Endothelial cell of umbilical vein (primary cell): ENCODE measurements at regions not wholly inside any gene's neighbourhood (a gene's known extent, or its start where the extent isn't known, plus 50 kb on each side); places are given as distances from the start of the nearest gene placed in this dataset.

ENCODE experiments used
- BruUV-seq: library from RNA; stranded (reverse); fragments of 400-500 nt; replicated peaks from 2 replicates; lab custom pipeline; 2021; lab: Mats Ljungman, UMichigan
- CTCF ChIA-PET: fragments of 300-600, 350-600 bp; sonication (Branson Sonifier 250); formaldehyde crosslinking; loops from one replicate; lab custom pipeline; 2021; ENCODE audit warnings: antibody characterized with exemption, inconsistent platforms; lab: Charles Lee
- POLR2A ChIA-PET: fragments of 300-600, 350-600 bp; sonication (Branson Sonifier 250); formaldehyde crosslinking; loops from one replicate; lab custom pipeline; 2021; ENCODE audit warnings: antibody characterized with exemption, inconsistent platforms; lab: Charles Lee
- DNase-seq: peaks from one replicate; pipeline ENCODE4 v3.0.0-alpha.2; 2011; ENCODE audit warnings: low read depth, low spot score
- FAIRE-seq: peaks from 2 replicates; lab custom pipeline; 2011; peaks lifted over from hg19 to GRCh38; lab: Jason Lieb, UNC
- H2AFZ ChIP-seq: 2 replicates; pipeline ENCODE4 v1.6.0; 2012; ENCODE audit warnings: low read depth, low read length, control low read depth, inconsistent platforms
- H3K27ac ChIP-seq: 2 replicates; pipeline ENCODE4 v1.5.1; 2011; ENCODE audit warnings: low read depth, mild to moderate bottlenecking, control low read depth, low read length, moderate library complexity; ENCODE audit not compliant: insufficient read depth
- H3K27me3 ChIP-seq, 2 experiments: 2 replicates each; pipeline versions ENCODE4 v1.6.0 to v1.6.1; 2011; ENCODE audit warnings: low read length in 2 of 2, mixed read lengths in 1 of 2; ENCODE audit not compliant: control insufficient read depth in 2 of 2, insufficient read depth in 2 of 2
- H3K36me3 ChIP-seq, 2 experiments: 2 replicates in 1 of 2; 3 replicates in 1 of 2; pipeline ENCODE4 v1.5.1; 2011; ENCODE audit warnings: low read length in 2 of 2, mild to moderate bottlenecking in 1 of 2, moderate library complexity in 1 of 2; ENCODE audit not compliant: control insufficient read depth in 2 of 2, insufficient read depth in 2 of 2; ENCODE audit errors: extremely low read depth in 1 of 2
- H3K4me1 ChIP-seq: 3 replicates; pipeline ENCODE4 v1.5.1; 2011; ENCODE audit warnings: mild to moderate bottlenecking, low read length; ENCODE audit not compliant: control insufficient read depth, insufficient read depth; ENCODE audit errors: extremely low read depth
- H3K4me2 ChIP-seq: 2 replicates; pipeline ENCODE4 v1.6.1; 2011; ENCODE audit warnings: low read length, control low read depth, mixed read lengths; ENCODE audit not compliant: insufficient read depth
- H3K4me3 ChIP-seq, 3 experiments: fragments of 200-600 bp in 1 of 3; sonication (generic), shearing (Covaris generic) in 1 of 3; replicated peaks in 1 of 3; 2 replicates each; pipeline ENCODE4 v1.5.1; 2011 to 2016; ENCODE audit warnings: control low read depth in 3 of 3, low read length in 3 of 3, mild to moderate bottlenecking in 2 of 3, inconsistent platforms in 1 of 3, low read depth in 1 of 3, moderate library complexity in 1 of 3; ENCODE audit not compliant: insufficient read depth in 1 of 3
- H3K79me2 ChIP-seq: 2 replicates; pipeline ENCODE4 v1.6.0; 2012; ENCODE audit warnings: low read length, inconsistent platforms; ENCODE audit not compliant: control insufficient read depth, insufficient read depth
- H3K9ac ChIP-seq: replicated peaks from 2 replicates; pipeline ENCODE3; 2011; ENCODE audit warnings: low read length, control low read depth; ENCODE audit not compliant: insufficient read depth; ENCODE audit errors: extremely low read depth
- H3K9me1 ChIP-seq: replicated peaks from 3 replicates; pipeline ENCODE4 v1.6.0; 2011; ENCODE audit warnings: mild to moderate bottlenecking, low read length; ENCODE audit not compliant: control insufficient read depth, insufficient read depth; ENCODE audit errors: extremely low read depth
- H3K9me3 ChIP-seq: replicated peaks from 2 replicates; pipeline ENCODE4 v1.5.1; 2012; ENCODE audit warnings: low read length, inconsistent platforms; ENCODE audit not compliant: control insufficient read depth, insufficient read depth
- H4K20me1 ChIP-seq: replicated peaks from 2 replicates; pipeline ENCODE3; 2011; ENCODE audit warnings: mild to moderate bottlenecking, low read length; ENCODE audit not compliant: control insufficient read depth, insufficient read depth; ENCODE audit errors: extremely low read depth
- CTCF ChIP-seq, 2 donors: IDR thresholded peaks; 1 replicate in 1 of 2; 2 replicates in 1 of 2; pipeline ENCODE4 v1.5.1; 2011; ENCODE audit warnings: low read length in 2 of 2, mild to moderate bottlenecking in 2 of 2, moderate library complexity in 2 of 2, control low read depth in 1 of 2, inconsistent platforms in 1 of 2, low read depth in 1 of 2; ENCODE audit not compliant: insufficient read depth in 1 of 2; ENCODE audit errors: extremely low read depth in 1 of 2
- EZH2 ChIP-seq: IDR thresholded peaks from 2 replicates; pipeline ENCODE4 v1.6.1; 2012; ENCODE audit warnings: borderline replicate concordance, low read depth, mild to moderate bottlenecking, moderate library complexity, low read length, inconsistent platforms; ENCODE audit not compliant: severe bottlenecking
- FOS ChIP-seq: IDR thresholded peaks from 2 replicates; pipeline ENCODE4 v1.6.1; 2011; ENCODE audit warnings: mild to moderate bottlenecking, low read length, moderate library complexity, borderline replicate concordance; ENCODE audit not compliant: insufficient read depth
- GATA2 ChIP-seq: IDR thresholded peaks from 2 replicates; pipeline ENCODE4 v1.7.0; 2011; ENCODE audit warnings: low read depth, mild to moderate bottlenecking, moderate library complexity, mixed read lengths, low read length; ENCODE audit not compliant: insufficient read length, insufficient read depth
- JUN ChIP-seq: IDR thresholded peaks from 2 replicates; pipeline ENCODE4 v1.6.1; 2011; ENCODE audit warnings: borderline replicate concordance, low read depth; ENCODE audit not compliant: insufficient read length, insufficient read depth
- MYC ChIP-seq: IDR thresholded peaks from one replicate; pipeline ENCODE4 v1.6.1; 2011; ENCODE audit warnings: mild to moderate bottlenecking, low read depth, low read length
- POLR2A ChIP-seq: IDR thresholded peaks from 2 replicates; pipeline ENCODE4 v1.6.1; 2012; ENCODE audit warnings: low read depth, mild to moderate bottlenecking, control low read depth, low read length
- POLR2AphosphoS5 ChIP-seq: IDR thresholded peaks from 2 replicates; pipeline ENCODE4 v1.6.1; 2012; ENCODE audit warnings: low read depth, mild to moderate bottlenecking, control low read depth, low read length, moderate library complexity; ENCODE audit not compliant: insufficient read depth
- dilution Hi-C: fragments of 300-500 bp; cut with MboI; formaldehyde crosslinking; loops from one replicate; pipeline ENCODE4 v1.15.0; 2019; ENCODE audit warnings: low sequenced_read_pairs; ENCODE audit not compliant: extremely low pct_ligation_motif_present
- intact Hi-C: fragments of 100-400 bp; cut with micrococcal nuclease; formaldehyde crosslinking; loops from one replicate; pipeline ENCODE4 v1.10.0; 2022
- TF ChIP-seq, protein P1 (sequence below): IDR thresholded peaks from 2 replicates; pipeline ENCODE4 v1.6.1; 2011; ENCODE audit not compliant: insufficient read depth, insufficient read length

DNA sequence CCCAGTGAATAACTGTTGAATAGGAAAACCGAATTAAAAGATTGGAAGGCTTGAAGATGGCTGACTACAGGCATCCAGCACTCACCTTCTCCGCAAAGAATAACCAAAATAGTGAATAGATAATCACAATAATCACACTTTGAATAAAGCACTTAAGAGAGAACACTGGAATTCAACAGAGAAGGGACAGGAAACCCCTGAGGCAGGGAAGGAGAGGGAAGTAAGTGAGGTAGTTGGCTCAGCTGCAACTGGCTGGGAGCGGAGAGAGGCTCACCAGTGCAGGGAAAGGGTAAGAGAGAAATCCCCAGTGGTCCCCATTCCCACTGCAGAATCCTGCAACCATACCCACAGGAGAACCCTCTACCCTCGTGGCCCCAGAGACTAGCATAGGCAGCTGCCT lies 246.6 kb upstream of the NCKAP5 start:
- intact Hi-C loops = loop anchor here (10.0 kb wide), 1 partner anchor 550 kb away; no protein-coding TSS in a partner anchor
- no peak overlapping the region for H3K4me3 ChIP-seq
- BruUV-seq = no TSS peak
- FAIRE-seq = no peak
- peaks cover 72% of the 10 kb centered on the region for H3K4me1 ChIP-seq
- no peak for DNase-seq
- dilution Hi-C loops = no loop called here
- no peak overlapping the region for H3K4me2 ChIP-seq
- H3K79me2 ChIP-seq = no peaks in the 10 kb centered on the region
- H3K9ac ChIP-seq = no peak overlapping the region
- CTCF ChIA-PET = interaction anchor here (1.0 kb wide), 1 partner anchor 35 kb away, joined by 4 read pairs; no protein-coding TSS in a partner anchor
- no peaks in the 10 kb centered on the region for H3K9me1 ChIP-seq
- H3K27me3 ChIP-seq = no peaks in the 10 kb centered on the region
- no peaks in the 10 kb centered on the region for H3K36me3 ChIP-seq
- no peak overlapping the region for H2AFZ ChIP-seq
- TF ChIP-seq JUN (no peak), POLR2A (no peak), GATA2 (no peak), FOS (no peak), MYC (no peak), CTCF (IDR thresholded peaks at IDR 0.05; ENCODE audit: extremely low read depth in 1 of 2, insufficient read depth in 1 of 2, low read depth in 1 of 2, low read length in 2 of 2) (no peak), POLR2AphosphoS5 (no peak), EZH2 (no peak)
- TF ChIP-seq, protein P1, sequence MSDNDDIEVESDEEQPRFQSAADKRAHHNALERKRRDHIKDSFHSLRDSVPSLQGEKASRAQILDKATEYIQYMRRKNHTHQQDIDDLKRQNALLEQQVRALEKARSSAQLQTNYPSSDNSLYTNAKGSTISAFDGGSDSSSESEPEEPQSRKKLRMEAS = no peak
- H3K9me3 ChIP-seq = no peaks in the 10 kb centered on the region
- no peaks in the 10 kb centered on the region for H4K20me1 ChIP-seq
- POLR2A ChIA-PET = no interaction called here
- no peak overlapping the region for H3K27ac ChIP-seq
